CD4-positive, alpha-beta T cell treated with Interleukin-4 for 4 hours (primary cell): ENCODE measurements at regions not wholly inside any gene's neighbourhood (a gene's known extent, or its start where the extent isn't known, plus 50 kb on each side); places are given as distances from the start of the nearest gene placed in this dataset.
A peak's percentile ranks its signal among the peaks of the same experiment; 100 is the strongest.
"Not testable (repeated sequence)": the region's sequence is repeated elsewhere in the genome, so short reads cannot be mapped to it uniquely, and the experiment has no call there.

Experiments used
- DNase-seq: peaks from one replicate; pipeline ENCODE4 v3.0.0-alpha.2; 2020

DNA sequence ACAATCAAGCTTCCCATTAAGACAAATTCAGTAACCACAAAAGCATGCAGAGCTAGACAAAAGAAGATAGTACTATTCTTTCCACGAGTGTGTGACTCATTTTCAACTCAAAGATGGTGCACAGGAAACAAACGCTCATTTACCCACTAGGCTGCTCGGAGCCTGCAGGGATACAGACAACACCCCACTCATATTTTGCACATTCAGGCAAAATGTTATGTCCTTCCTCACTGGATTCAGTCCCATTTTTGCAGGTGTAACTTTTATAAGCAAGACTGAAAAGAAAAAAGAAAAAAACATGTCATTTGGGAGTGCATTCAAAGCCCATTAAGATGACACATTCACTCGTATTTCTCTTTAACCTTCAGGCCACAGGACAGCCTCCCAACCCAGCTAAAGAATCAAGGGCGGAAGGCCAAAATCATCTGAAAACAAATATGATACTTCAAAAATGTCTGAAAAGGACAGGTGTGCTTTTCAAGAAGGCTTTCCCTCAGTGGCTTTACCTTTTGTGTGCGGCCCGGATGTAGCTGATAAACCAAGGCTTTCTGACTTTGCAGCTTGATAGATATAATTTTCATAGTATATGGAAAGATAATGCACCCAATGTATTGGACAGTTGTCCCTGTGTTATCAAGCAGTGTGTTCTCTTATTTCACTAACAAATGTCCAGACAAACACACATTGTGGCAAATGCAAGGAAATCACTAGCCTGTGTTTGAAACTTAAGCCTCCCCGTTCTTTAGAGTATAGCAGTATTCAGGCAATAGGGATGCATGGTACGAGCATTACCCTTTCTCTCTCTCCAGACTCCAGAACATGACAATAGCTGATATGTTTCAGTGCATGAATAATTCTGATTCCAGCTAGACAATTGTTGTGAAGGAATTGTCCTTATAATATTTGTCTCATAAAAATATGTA, 147.8 kb upstream of the KRR1 start:
- peak; percentile 12 for DNase-seq

DNA sequence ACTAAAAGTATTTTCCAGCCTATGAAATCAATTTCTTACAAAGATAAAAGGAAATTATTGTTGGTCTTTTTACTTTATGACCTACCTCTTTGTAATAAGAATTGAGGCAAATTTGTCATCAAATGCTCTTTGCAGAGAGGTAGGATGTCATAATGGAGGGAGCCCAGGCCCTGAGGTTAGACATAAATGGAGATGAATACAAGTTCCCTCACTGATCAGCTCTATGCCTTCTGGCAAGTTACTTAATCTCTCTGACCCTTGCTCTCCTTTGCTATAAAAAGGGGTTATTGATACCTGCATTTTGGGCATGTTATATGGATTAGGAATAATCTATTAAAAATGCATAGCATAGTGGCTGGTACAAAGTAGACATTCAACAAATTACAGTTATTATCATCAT, 146.9 kb upstream of the KRR1 start:
- DNase-seq = no peak

DNA sequence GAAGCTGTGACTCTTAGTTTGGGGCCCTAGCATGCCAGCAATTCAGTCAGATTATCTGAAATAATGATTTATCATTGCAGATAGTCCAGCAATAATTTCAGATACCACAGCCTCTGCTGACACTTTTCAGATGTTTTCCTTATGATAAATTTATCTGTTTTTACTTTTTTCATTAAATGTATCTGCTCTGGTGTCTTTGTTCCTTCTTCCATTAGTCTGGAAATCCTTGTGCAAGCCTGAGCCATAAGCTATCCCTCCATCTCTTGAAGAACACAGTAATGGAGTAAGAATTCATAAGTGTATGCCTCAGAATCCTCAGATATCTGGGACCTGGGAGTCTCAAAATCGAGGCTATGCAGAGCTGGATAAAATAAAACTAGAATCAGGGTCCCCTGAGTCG, 146.4 kb upstream of the KRR1 start:
- DNase-seq = no peak

DNA sequence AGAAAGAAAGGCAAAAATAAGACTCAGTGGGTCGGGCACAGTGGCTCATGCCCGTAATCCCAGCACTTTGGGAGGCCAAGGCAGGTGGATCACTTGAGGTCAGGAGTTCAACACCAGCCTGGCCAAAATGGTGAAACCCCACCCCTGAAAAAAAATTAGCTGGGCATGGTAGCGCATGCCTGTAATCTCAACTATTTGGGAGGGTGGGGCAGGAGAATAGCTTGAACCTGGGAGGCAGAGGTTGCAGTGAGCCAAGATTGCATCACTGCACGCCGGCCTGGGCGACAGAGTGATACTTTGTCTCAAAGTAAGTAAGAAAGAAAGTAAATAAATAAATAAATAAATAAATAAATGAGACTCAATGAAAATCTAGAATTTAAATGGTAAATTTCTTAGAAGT, 145.9 kb upstream of the KRR1 start:
- not testable (repeated sequence) for DNase-seq

DNA sequence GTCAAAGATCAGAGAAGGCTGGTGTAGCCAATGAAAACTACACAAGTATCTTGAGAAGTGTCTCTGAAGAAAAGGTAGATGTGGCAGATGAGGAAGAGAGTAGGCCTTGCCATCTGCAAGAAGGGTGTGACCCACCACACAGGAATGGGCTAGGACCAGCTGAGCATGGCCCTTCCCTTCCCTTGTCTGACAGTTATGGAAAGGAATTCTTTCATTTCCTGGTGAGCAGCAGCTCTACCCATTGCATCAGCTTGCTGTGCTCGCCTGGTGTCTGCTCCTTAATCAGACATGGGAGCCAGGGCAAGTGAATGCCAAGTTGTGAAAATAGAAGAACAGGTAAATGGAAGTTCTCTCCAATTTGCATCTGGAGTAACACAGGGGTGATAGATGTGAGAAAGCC, 145.2 kb upstream of the KRR1 start:
- DNase-seq = no peak

DNA sequence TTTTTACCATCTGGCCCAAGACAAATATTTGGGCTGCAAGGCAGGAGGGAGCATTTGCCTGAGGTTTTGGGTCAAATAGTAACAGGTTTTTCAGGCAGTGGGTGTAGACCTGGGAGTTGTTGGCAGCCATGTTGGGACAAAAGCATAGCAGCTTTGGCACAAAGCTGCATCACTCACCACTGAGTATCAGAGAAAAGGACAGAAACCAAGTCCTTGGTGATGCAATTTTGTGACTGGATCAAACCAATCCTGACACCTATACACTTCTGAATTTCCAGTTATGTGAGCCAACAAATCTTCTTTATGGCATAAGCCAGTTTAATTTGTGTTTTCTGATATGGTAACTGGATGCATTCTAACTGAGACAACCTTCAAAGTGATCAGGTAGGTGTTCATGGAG, 144.8 kb upstream of the KRR1 start:
- DNase-seq = no peak

DNA sequence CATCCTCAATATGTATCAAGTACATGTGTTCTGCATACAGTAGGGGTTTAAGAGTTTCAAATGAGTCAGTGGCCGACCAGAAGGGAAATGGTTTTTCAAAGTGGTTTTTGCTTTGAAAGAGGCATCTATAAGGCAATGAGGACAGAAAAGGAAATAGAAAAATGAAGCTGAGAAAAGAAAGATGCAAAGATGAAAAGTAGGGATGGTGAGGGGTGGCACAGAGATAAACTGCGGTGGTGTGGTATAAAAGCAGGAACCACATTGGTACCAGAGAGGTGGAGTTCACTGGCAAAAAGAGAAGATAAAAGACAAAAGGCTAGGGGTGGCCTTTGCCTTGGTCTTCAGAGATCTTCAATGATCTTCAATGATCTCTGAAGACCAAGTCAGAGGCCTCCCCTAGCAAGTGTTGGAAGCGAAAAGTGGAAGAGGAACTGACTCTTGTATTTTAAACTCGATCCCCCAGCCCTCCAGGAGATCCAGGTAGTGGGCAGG, 144.0 kb upstream of the KRR1 start:
- DNase-seq = no peak

DNA sequence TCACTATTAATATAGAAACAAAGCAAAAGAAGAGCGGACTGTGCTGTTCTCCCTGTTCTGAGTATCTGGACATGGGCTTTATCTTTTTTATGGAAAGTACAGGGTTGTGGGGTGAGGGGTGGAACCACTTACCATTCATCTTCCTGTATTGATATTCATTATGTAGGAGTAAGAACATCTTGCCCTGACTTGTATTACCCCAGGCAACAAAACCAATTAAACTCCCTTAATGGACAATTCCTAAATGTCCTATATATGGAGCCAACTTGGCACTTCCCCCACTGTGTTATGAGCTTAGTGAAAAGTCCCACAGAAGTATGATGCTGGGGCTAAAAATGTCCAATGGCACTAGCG, 139.9 kb upstream of the KRR1 start:
- DNase-seq = no peak

DNA sequence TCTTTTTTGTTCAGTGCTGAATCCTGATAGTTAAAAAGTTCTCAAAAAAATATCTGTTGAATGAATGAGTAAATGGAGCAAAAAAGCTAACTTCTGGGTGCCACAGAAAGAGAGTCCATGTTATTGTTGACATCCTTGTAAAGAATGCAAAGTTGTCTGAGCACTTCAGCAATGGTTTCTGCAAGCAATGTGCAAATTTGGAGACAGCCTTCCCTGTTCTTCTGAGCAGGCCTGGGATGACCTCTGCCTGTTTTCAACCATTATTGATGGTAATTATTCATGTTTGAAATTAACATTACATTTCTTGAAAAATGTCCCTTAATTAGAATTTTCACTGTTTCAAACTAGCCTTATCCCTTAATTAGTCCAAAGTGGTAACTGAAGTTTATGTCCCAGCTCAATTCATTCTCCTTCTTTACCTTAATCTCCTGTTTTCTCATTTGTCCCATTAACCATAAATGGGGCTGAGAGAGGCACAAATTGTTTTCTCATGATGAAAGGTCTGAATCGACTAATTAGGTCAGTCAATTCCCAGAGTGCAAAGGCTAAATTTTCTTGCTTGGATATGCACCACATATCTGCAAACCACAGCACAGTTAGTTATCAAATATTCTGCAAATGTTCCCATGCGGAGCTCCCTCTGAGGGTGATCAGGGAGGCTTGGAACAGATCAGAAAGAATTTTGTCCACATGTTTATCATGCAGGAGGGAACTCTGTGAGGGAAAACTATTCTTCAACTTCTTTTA, 139.4 kb upstream of the KRR1 start:
- DNase-seq = no peak

DNA sequence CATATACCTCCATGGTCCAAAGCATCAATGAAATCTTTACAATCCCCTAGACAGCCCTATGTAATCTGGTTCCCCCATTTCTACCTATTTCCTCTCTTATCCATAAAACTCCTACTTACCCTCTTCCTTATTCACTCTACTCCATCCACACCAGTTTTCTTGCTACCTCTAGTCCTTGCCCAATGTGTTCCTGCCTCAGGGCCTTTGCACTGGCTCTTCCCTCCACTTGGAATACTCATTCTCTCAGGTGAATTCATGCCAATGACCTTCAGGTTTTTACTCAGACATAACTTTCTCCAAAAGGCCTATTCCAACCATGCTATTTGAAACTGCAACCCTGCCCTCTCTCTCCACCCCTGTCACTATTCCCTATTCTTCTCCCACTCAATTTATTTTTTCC, 138.7 kb upstream of the KRR1 start:
- no peak for DNase-seq

DNA sequence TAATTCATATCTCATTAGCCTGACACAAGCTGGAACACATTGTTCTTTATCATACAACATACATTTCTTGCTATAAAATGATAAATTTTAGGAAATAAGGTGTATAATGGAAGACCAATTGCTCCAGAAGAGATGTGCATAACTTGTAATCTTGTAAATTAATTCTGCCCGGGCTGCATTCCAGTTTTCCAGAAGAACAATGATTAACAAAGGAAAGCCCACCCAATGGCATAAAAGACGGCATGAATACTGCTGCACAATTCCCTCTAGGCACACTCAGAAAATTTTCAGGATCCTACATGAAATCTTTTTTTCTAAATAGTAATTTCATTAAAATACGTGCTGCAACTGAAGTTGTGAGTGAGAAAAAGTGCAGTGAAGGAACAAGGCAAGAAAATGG, 137.4 kb upstream of the KRR1 start:
- DNase-seq = no peak

DNA sequence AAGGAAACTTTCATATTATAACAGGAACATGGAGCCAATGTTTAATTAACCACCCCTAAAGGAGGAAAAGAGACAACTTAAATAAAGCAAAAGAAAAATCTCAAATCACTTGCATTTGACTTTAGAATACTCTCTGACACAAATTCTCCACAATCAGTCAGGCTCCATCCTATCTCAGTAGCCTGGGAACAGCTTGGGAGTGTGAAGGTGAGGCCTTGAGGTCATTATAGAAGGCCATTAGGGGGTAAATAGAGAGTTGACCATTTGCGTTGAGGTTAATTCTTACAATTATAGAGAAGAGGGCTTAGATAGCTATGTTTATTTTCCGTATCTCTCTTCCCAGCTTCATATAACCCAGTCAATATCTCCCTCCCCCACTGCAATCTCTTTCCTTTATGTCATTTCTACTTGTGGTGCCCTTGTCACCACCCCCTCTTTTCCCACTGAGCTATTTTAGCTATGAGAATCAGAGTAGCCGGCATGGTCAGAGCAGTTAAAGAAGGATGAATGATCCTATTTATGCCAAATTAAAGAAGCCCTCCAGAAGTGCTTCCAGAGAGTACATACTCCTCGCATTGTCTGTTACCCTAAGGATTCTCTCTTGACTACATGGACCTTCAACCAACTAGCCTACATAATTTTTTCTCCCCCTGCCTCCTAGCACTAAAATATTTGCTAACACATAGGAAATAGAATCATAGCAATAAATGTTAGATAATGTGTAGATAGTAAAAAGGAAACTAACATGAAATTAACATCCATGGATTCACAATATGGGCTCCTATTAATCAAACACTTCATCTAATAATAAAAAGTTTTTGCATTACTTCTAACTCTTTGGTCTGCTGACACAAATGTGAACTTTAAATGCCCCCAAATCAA, 135.2 kb upstream of the KRR1 start:
- no peak for DNase-seq

DNA sequence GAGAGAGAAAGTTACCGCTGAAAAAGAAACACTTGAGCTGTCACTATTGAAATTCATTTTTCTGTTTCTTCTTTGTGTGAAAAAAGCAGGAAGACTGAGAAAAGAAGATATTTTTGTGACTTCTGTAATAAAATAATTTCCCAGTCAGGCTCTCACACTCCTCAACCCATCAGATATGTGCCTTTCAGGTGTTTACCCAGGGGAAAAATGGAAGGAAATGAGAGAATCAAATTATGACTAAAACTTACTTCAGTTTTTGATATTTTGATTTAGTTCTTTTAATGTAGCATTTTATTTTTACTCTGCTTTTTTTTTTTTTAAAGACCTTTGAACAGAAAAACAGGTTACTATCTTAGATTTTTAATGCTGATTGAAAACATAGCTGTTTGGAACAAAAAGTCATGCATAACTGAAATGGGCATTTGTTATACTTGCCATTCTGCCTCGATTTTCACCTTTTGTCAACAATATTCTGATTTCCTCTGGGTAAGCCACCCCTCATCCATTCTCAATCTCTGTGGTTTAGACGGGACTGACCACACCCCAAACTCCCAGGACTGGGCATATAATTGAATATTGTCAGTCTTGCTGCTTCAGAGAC, 133.2 kb upstream of the KRR1 start:
- no peak for DNase-seq

DNA sequence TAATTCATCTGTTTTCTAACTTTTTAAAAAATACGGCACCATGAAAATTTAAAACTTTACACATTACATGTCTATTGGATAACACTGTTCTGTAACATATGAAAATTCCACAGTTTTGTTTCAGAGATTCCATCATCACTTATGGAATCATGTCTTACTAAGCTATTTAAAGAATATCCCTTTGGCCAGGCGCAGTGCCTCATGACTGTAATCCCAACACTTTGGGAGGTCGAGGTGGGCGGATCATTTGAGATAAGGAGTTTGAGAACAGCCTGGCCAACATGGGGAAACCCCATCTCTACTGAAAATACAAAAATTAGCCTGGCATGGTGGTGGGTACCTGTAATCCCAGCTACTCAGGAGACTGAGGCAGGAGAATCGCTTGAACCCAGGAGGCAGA, 131.7 kb upstream of the KRR1 start:
- not testable (repeated sequence) for DNase-seq

DNA sequence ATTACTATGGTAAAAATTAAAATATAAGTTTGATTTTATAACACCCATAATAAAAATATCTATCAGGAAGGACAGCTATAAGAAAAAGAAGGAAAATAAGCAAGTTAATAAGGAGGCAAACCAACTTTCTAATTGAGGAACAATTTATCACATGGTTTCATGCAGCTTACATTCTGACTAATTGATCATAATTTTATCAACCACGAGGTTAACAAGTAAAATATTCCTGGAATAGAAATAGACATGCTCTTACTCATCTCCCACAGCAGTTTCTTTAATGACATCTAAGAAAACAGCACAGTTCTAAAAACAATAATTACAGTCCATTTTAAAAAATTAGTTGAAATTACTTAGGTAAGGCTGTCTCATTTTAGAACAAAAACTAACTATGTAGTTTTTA, 130.8 kb upstream of the KRR1 start:
- DNase-seq = no peak

DNA sequence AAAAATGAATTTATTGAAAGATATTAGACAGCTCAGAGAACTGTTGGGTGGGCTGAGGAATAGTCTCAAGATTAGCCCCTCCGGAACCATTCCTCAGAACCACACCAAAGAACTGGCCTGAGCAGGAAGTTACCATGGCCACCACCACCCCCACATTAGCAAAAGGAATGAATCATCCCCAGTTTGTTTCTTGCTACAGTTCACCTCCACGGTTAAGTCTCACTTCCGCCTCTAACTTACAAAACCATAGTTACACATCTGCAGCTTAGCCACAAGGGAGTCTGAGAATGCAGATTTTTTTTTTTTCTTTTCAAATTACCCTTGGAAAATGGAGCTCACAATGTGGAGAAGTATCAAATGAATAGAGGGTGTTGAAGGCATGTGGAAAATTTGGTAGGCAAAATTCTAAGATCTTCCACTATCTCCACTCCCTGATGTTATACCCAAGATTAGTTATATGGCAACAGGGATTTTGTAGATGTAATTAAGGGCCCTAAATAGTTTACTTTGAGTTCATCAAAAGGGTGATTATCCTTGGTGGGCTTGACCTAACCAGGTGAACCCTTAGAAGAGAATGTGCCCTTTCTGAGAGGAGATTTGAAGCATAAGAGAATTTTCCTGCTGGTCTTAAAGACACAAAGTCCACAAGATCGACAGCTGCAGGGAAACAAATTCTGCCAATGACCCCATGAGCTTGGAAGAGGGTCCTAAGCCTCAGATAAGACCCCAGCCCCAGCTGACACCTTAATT, 129.8 kb upstream of the KRR1 start:
- peak; percentile 49 for DNase-seq

DNA sequence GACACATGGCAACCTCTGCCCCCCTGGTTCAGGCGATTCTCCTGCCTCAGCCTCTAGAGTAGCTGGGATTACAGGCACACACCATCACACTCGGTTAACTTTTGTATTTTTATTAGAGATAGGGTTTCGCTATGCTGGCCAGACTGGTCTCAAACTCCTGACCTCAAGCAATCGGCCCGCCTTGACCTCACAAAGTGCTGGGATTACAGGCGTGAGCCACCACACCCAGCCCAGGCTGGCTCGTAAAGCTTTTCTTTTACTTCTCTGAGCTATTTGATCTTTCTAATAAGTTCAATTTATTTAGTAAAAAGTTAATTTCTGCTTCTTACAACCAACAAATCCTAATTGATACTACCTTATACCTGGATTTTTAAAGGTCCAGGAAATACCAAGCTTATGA, 127.4 kb upstream of the KRR1 start:
- DNase-seq = no peak

DNA sequence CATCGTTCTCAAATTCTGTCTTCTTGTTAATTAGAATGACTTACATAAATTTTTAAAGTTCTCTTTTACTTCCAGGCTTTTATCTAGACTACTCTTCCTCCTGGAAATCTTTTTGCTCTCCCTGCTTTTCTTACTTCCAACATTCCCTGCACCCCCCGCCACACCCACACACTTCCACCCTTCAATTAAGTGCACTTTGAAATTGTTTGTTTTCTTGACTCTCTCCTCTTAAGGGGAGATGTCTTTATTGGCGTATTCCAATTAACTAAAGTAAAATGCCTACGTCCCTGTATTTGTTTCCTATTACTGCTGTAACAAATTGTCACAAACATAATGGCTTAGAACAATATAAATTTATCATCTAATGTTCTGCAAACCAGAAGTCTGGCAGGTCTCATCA, 125.2 kb upstream of the KRR1 start:
- DNase-seq = no peak

DNA sequence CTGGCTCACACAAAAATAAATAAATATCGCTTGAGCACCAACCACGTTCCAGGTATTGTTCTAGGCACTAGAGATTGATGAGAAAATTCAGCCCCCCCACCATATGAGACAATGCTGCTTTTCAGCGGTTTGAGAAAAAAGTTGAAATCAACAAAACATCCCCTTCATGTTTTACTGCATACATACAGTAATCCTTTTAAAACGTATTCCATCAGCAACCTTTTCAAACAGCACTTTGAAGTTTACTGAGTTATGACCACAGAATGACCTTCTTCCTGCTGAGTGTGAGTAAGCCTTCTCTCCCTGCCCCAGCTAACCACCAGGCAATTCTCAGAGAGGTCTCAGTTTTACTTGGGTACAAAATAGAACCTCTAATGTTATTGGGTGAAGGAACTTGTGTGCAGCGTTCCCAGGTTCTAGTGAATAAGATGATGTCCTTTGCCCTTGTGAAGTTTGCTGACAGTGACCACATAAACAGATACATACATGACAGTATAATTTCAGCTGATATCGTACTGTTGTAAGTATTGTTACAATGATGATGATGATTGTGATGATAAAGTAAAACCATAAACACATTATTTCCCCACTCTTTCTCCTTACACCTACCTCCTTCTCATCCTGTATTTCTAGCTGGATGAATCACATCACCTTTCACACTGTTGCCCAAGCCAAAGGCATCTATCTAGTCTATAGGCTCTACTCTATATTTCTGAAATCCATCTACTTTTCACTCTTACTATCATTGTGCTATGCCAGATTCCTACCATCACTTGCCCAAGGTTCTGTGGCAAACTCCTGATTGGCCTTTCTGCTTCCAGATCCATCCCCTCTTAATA, 124.4 kb upstream of the KRR1 start:
- peak; percentile 2 for DNase-seq

DNA sequence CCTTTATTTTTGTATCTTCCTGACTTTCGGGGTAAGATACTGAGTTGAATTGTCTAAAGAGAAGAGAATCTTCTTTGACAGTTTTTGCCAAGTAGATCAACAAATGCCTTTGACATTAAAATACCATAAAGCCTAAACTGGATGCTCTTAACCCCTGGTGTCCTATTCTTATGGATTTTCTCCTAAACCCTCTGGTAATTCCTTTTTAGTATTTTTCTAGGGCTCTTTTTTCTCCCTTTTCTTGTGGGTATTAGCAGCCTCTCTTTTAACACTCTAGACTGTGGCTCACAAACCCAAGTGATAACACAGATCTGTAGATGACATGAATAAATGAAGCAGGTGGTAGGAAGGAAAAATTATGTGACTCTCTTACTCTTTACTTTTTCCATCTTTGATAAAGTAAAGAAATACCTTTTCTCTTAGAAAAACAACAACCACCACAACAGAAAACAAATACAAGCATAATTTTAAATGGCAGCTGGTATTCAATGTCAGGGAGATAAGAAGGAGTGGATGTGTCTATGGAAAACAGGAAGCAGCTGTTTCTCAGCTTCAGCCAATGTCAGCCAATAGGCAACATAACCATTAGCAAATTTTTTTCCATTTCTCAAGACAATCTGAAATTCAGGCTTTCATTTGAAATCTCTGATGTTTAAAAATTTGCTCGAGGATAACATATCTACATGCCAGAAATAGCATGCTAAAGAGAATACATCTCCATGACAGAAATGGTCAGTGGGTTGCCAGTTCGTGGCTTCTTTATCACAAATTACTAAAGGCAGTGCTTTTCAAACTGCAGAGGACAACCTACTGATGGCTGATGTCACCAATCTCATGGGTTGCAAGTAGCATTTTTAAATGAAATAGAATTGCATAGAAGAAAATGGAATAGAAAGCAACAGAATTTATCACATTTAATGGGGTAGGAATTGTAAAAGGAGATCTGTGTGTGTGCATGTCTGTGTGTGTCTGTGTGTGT, 123.1 kb upstream of the KRR1 start:
- no peak for DNase-seq
